ENCODE measurements at regions not wholly inside any gene's neighbourhood (a gene's known extent, or its start where the extent isn't known, plus 50 kb on each side); places are given as distances from the start of the nearest gene placed in this dataset.
A peak's percentile ranks its signal among the peaks of the same experiment; 100 is the strongest.

- DNase-seq (ENCODE audit: low read depth) = no peak
These were observed 206.0 kb upstream of the PLEKHG7 start for GRCh38 chr12:92496790-92497189.

GRCh38 chr12:92495108-92495507 is 207.7 kb upstream of the PLEKHG7 start:
- no peak for DNase-seq (ENCODE audit: low read depth)

- no peak for DNase-seq (ENCODE audit: low read depth)
These were observed 209.0 kb upstream of the PLEKHG7 start for GRCh38 chr12:92493816-92494215.

GRCh38 chr12:92492995-92493394 is 209.8 kb upstream of the PLEKHG7 start:
- no peak for DNase-seq (ENCODE audit: low read depth)

- DNase-seq (ENCODE audit: low read depth) = no peak
These were observed 210.5 kb upstream of the PLEKHG7 start for GRCh38 chr12:92492291-92492690.

GRCh38 chr12:92489781-92490180 is 213.0 kb upstream of the PLEKHG7 start:
- no peak for DNase-seq (ENCODE audit: low read depth)

- DNase-seq (ENCODE audit: low read depth) = no peak
These were observed 214.1 kb upstream of the PLEKHG7 start for GRCh38 chr12:92488735-92489134.

GRCh38 chr12:92487138-92487485 is 215.7 kb upstream of the PLEKHG7 start:
- DNase-seq (ENCODE audit: low read depth) = no peak

- DNase-seq (ENCODE audit: low read depth) = no peak
These were observed 216.2 kb upstream of the PLEKHG7 start for GRCh38 chr12:92486443-92487137.

GRCh38 chr12:92485351-92486348 is 217.1 kb upstream of the PLEKHG7 start:
- peak; percentile 46 for DNase-seq (ENCODE audit: low read depth)

- DNase-seq (ENCODE audit: low read depth) = no peak
These were observed 220.2 kb upstream of the PLEKHG7 start for GRCh38 chr12:92482599-92482998.

GRCh38 chr12:92481066-92481465 is 221.7 kb upstream of the PLEKHG7 start:
- no peak for DNase-seq (ENCODE audit: low read depth)

- DNase-seq (ENCODE audit: low read depth) = no peak
These were observed 224.1 kb upstream of the PLEKHG7 start for GRCh38 chr12:92478692-92479091.

GRCh38 chr12:92476844-92477243 is 225.9 kb upstream of the PLEKHG7 start:
- DNase-seq (ENCODE audit: low read depth) = no peak

- DNase-seq (ENCODE audit: low read depth) = no peak
These were observed 229.2 kb upstream of the PLEKHG7 start for GRCh38 chr12:92473564-92473963.

GRCh38 chr12:92472201-92472600 is 230.6 kb upstream of the PLEKHG7 start:
- no peak for DNase-seq (ENCODE audit: low read depth)

GRCh38 chr12:92471551-92471950 is 231.2 kb upstream of the PLEKHG7 start:
- no peak for DNase-seq (ENCODE audit: low read depth)

GRCh38 chr12:92470608-92471021 is 232.2 kb upstream of the PLEKHG7 start:
- DNase-seq (ENCODE audit: low read depth) = no peak

- DNase-seq (ENCODE audit: low read depth) = no peak
These were observed 233.0 kb upstream of the PLEKHG7 start for GRCh38 chr12:92469837-92470236.

- DNase-seq (ENCODE audit: low read depth) = no peak
These were observed 234.3 kb upstream of the PLEKHG7 start for GRCh38 chr12:92468358-92469020.

- no peak for DNase-seq (ENCODE audit: low read depth)
These were observed 234.9 kb upstream of the PLEKHG7 start for GRCh38 chr12:92467886-92468285.

- no peak for DNase-seq (ENCODE audit: low read depth)
These were observed 236.1 kb upstream of the PLEKHG7 start for GRCh38 chr12:92466391-92467305.
